Right lobe of liver (tissue), 6 donors: ENCODE measurements at regions not wholly inside any gene's neighbourhood (a gene's known extent, or its start where the extent isn't known, plus 50 kb on each side); places are given as distances from the start of the nearest gene placed in this dataset.

Experiments
- ATAC-seq, 4 donors: fragments of 200-7000 bp; cut with Tn5 transposase; one replicate each; pipeline ENCODE4 v1.9.1; 2020; ENCODE audit warnings: mild to moderate bottlenecking in 4 of 4, moderate library complexity in 4 of 4
- DNase-seq, 3 donors: peaks; one replicate each; pipeline ENCODE4 v3.0.0-alpha.2; 2020
- H3K27ac ChIP-seq, 3 donors: fragments of 200-600 bp; one replicate each; pipeline ENCODE4 v1.8.0; 2022
- H3K27me3 ChIP-seq, 2 donors: fragments of 200-600 bp; one replicate each; pipeline ENCODE4 v1.8.0; 2022
- H3K36me3 ChIP-seq, 4 donors: fragments of 200-600 bp; sonication (generic) in 1 of 4; one replicate each; pipeline versions ENCODE4 v1.5.1 to v1.8.0; 2017 to 2022; ENCODE audit warnings: control low read depth in 1 of 4
- H3K4me1 ChIP-seq, 4 donors: fragments of 200-600 bp; sonication (generic) in 1 of 4; one replicate each; pipeline versions ENCODE4 v1.5.1 to v1.8.0; 2017 to 2022; ENCODE audit warnings: control low read depth in 1 of 4
- H3K4me3 ChIP-seq, 3 donors: fragments of 200-600 bp; one replicate each; pipeline ENCODE4 v1.8.0; 2022
- H3K9me3 ChIP-seq, 4 donors: fragments of 200-600 bp; sonication (generic) in 1 of 4; one replicate each; pipeline versions ENCODE4 v1.5.1 to v1.8.0; 2017 to 2022; ENCODE audit warnings: control low read depth in 1 of 4
- POLR2A ChIP-seq: fragments of 450-650 bp; IDR thresholded peaks from one replicate; pipeline ENCODE4 v1.6.1; 2017; ENCODE audit warnings: antibody characterized with exemption, mild to moderate bottlenecking
- WGBS: methylation state at CpG from one replicate; pipeline ENCODE4 v1.1.6; 2018; ENCODE audit warnings: low coverage, low lambda C conversion rate; ENCODE audit not compliant: insufficient coverage; ENCODE audit errors: missing lambda C conversion rate; 5-methylcytosine and 5-hydroxymethylcytosine counted together
- intact Hi-C, 2 donors: fragments of 100-400 bp; cut with DNase I; formaldehyde crosslinking; loops; one replicate each; pipeline versions ENCODE4 v1.11.2 to v1.14.1; 2022
- TF ChIP-seq, protein P1 (sequence below), 4 donors: fragments of 200-600 bp in 3 of 4; fragments of 450-650 bp in 1 of 4; IDR thresholded peaks; one replicate each; pipeline versions ENCODE4 v1.5.1 to v1.8.0; 2016 to 2022; ENCODE audit warnings: antibody characterized with exemption in 4 of 4, mild to moderate bottlenecking in 2 of 4
- donor health status: DM: no; HTN: yes; CAD: no.
- donor health status: DM: no; HTN: no; CAD: no.
- donor health status: DM: no; HTN: no; CAD: no.
- donor health status: DM: no; HTN: yes; CAD: no.
- donor health status: DM: no; HTN: yes; CAD: no.

DNA sequence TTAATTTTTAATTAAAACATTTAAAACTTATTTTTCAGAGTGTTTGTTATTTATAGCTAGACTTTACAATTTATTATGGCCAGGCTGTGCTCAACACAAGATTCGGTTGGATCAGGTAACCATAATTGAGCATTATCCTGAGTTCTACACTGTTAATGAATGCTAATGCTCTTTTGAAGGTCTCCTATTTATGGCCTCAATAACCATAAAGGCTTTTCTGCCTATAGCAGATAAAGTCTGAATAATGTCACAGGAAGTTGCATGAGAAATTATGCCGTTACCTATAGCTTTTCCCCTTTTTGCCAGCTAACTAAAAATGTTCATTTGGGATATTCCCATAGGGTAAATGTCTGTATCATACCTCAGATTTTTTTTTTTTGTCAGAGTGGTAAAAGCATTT, 269.4 kb upstream of the E2F7 start:
- WGBS = 69% methylated on average over 2 of the region's 2 CpGs
- Histone ChIP-seq H3K4me3 (no peak overlapping the region), H3K36me3 (no peaks in the 10 kb centered on the region), H3K27ac (no peak overlapping the region), H3K27me3 (no peaks in the 10 kb centered on the region), H3K9me3 (no peaks in the 10 kb centered on the region), H3K4me1 (no peaks in the 10 kb centered on the region)
- intact Hi-C loops = no loop called here
- DNase-seq (no peak), ATAC-seq (no peak)
- no peak for TF ChIP-seq POLR2A
- TF ChIP-seq, protein P1, sequence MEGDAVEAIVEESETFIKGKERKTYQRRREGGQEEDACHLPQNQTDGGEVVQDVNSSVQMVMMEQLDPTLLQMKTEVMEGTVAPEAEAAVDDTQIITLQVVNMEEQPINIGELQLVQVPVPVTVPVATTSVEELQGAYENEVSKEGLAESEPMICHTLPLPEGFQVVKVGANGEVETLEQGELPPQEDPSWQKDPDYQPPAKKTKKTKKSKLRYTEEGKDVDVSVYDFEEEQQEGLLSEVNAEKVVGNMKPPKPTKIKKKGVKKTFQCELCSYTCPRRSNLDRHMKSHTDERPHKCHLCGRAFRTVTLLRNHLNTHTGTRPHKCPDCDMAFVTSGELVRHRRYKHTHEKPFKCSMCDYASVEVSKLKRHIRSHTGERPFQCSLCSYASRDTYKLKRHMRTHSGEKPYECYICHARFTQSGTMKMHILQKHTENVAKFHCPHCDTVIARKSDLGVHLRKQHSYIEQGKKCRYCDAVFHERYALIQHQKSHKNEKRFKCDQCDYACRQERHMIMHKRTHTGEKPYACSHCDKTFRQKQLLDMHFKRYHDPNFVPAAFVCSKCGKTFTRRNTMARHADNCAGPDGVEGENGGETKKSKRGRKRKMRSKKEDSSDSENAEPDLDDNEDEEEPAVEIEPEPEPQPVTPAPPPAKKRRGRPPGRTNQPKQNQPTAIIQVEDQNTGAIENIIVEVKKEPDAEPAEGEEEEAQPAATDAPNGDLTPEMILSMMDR (IDR thresholded peaks at IDR 0.05) = no peak

DNA sequence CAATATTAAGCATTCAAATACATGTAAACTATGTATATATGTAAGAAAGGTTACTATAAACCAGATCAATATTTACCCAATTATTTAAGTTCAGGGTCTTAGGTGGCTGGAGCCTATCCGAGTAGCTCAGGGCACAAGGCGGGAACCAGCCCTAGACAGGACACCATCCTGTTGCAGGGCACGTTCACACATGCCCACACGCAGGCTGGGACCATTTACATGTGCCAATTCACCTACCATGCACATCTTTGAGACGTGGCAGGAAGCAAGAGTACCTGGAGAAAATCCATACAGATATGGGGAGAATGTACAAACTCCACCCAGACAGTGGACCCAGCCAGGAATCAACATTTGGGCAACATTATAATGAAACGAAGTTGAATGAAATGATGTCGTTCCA, 263.0 kb upstream of the E2F7 start:
- Histone ChIP-seq H3K27ac (no peak overlapping the region), H3K4me3 (no peak overlapping the region), H3K4me1 (peaks cover 0 to 7% (median 0%) of the 10 kb centered on the region in 4 donors), H3K27me3 (peaks cover 0 to 4% of the 10 kb centered on the region in 2 donors), H3K9me3 (no peaks in the 10 kb centered on the region), H3K36me3 (no peaks in the 10 kb centered on the region)
- intact Hi-C loops = no loop called here
- TF ChIP-seq, protein P1 (IDR thresholded peaks at IDR 0.05) = no peak
- TF ChIP-seq POLR2A = no peak
- ATAC-seq = no peak
- DNase-seq = no peak
- WGBS = 59% methylated on average over 5 of the region's 7 CpGs

DNA sequence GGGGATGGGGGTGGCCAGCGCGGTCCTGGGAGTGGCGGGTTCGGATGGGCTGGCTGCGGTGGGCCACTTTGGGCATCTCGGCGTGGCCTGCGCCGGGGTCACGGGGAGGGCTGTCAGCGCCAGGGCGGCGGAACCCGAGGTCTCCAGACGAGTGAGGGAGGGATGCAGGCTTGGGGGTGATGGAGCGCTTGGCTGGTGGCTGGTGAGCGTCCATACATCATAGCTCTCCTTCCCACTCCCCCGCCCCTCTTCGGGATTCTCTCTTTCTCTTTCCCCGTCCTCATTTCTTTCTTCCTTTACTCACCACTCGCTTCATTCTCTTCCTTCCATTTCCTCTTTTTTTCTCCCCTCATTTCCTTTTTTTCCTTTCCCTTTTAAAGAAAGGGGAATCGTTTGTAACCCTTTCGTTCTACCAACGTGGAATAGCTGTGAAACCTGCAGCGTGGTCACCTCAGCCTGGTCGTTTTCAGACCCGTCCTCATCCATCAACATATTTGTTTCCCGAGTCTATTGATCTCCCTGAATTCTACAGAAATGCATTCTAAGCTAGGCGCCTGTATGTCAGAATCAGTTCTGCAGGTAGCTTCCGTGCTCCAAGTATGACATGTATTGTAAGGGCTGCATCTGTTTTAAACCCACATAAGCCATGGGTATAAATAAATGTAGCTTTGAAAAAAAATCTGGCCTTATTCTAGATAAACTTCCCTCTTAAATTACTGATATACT, 260.3 kb upstream of the E2F7 start:
- Histone ChIP-seq H3K4me3 (peak overlapping the region in 2 of 3 donors; percentile 33 to 57), H3K27me3 (peaks cover 0 to 4% of the 10 kb centered on the region in 2 donors), H3K4me1 (peaks cover 0 to 7% (median 0%) of the 10 kb centered on the region in 4 donors), H3K9me3 (no peaks in the 10 kb centered on the region), H3K27ac (no peak overlapping the region), H3K36me3 (no peaks in the 10 kb centered on the region)
- DNase-seq (peak in 2 of 3 donors; percentile 18 to 51), ATAC-seq (no peak)
- 4% methylated on average over 25 of the region's 30 CpGs for WGBS
- TF ChIP-seq POLR2A = no peak
- TF ChIP-seq, protein P1 (IDR thresholded peaks at IDR 0.05) = no peak
- intact Hi-C loops = no loop called here

DNA sequence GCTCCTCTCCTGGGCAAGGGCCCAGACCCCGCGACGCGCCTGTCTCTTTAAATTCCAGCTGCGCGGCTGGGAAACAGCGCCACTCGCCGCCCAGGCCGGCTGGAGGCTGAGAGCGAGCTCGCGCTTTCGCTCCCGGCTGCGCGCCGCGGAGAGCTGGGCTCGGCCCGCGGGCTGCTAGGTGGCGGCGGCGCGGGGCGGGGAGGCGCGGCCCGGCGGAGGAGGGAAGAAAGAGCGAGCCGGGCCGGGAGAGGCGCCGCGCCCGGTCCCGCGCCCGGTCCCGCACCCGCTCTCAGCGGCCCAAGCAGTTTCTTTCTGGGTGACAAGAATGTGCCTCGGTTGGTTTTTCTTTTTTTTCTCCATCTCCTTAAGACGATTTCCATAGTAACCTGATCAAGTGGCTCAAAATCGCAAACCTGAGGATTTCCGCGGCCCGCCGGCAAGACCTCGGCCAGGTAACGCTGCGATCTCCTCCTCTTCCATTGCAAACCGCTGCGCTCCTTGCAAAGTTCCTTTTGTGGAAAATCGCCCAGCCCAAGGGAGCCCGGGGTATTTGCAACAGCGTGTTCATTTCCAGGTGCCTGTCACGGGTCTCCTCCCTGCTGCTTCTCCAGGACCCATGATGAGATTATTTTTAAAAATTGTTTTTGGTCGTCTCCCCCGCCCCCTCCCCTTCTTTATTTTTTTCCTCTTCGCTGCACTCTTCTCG, 259.5 kb upstream of the E2F7 start:
- Histone ChIP-seq H3K27me3 (peaks cover 0 to 4% of the 10 kb centered on the region in 2 donors), H3K36me3 (no peaks in the 10 kb centered on the region), H3K4me1 (peaks cover 0 to 7% (median 0%) of the 10 kb centered on the region in 4 donors), H3K27ac (no peak overlapping the region), H3K9me3 (no peaks in the 10 kb centered on the region), H3K4me3 (peak overlapping the region; percentile 33 to 57 (median 36))
- DNase-seq (peak; percentile 74 to 78 (median 76)), ATAC-seq (peak; percentile 97 to 99 (median 98))
- WGBS = under 1% methylated on average over 20 of the region's 64 CpGs
- intact Hi-C loops = no loop called here
- TF ChIP-seq, protein P1 (IDR thresholded peaks at IDR 0.05) = peak; percentile 21 to 63 (median 41)
- TF ChIP-seq POLR2A = no peak
